HEK293 (cell line): ENCODE measurements at regions not wholly inside any gene's neighbourhood (a gene's known extent, or its start where the extent isn't known, plus 50 kb on each side); places are given as distances from the start of the nearest gene placed in this dataset.

ENCODE experiments used
- CTCF ChIA-PET: fragments of 350-600 bp; formaldehyde crosslinking; extraction: SDS; loops from one replicate; lab custom pipeline; 2021; ENCODE audit warnings: antibody characterized with exemption; lab: Yijun Ruan, JAX
- POLR2A ChIA-PET: fragments of 300-600 bp; formaldehyde crosslinking; extraction: SDS; loops from one replicate; lab custom pipeline; 2020; ENCODE audit warnings: antibody characterized with exemption, inconsistent platforms; lab: Yijun Ruan, JAX
- H3K27ac ChIP-seq: fragments of 200-500 bp; sonication (Bioruptor generic); 2 replicates; pipeline ENCODE4 v1.5.1; 2014; ENCODE audit warnings: low read depth, low read length, control low read depth, inconsistent platforms; ENCODE audit errors: extremely low read depth
- H3K36me3 ChIP-seq, 2 experiments: fragments of 200-500 bp in 1 of 2; sonication (Bioruptor generic) in 1 of 2; 1 replicate in 1 of 2; 2 replicates in 1 of 2; pipeline ENCODE4 v1.5.1; 2014 to 2017; ENCODE audit warnings: inconsistent platforms in 2 of 2, low read length in 2 of 2; ENCODE audit not compliant: control insufficient read depth in 2 of 2, insufficient read depth in 1 of 2
- H3K4me1 ChIP-seq: fragments of 200-500 bp; sonication (Bioruptor generic); 2 replicates; pipeline ENCODE4 v1.5.1; 2014; ENCODE audit warnings: mild to moderate bottlenecking, low read length, inconsistent platforms; ENCODE audit not compliant: control insufficient read depth, insufficient read depth
- H3K4me3 ChIP-seq: 2 replicates; pipeline ENCODE4 v1.5.1; 2011; ENCODE audit warnings: low read depth, mild to moderate bottlenecking, control low read depth, low read length, moderate library complexity
- H3K9me3 ChIP-seq: fragments of 200-500 bp; sonication (Bioruptor generic); 2 replicates; pipeline ENCODE4 v1.5.1; 2014; ENCODE audit warnings: low read depth, low read length, inconsistent platforms; ENCODE audit not compliant: control insufficient read depth, insufficient read depth
- GLI4 ChIP-seq: fragments of 450-650 bp; formaldehyde crosslinking; IDR thresholded peaks from 2 replicates; pipeline ENCODE4 v1.5.1; 2016; ENCODE audit warnings: missing biosample characterization, missing genetic modification characterization
- MEIS1 ChIP-seq: sonication (generic); formaldehyde crosslinking; IDR thresholded peaks from 2 replicates; pipeline ENCODE4 v1.8.1; 2022; ENCODE audit warnings: missing genetic modification reagents, mild to moderate bottlenecking, borderline replicate concordance
- PATZ1 ChIP-seq: fragments of 450-650 bp; formaldehyde crosslinking; IDR thresholded peaks from 2 replicates; pipeline ENCODE4 v1.5.1; 2016; ENCODE audit warnings: missing biosample characterization, missing genetic modification characterization
- PRDM1 ChIP-seq: fragments of 450-650 bp; formaldehyde crosslinking; IDR thresholded peaks from 2 replicates; pipeline ENCODE4; 2016; ENCODE audit warnings: missing biosample characterization, missing genetic modification characterization
- SP3 ChIP-seq: fragments of 450-650 bp; formaldehyde crosslinking; IDR thresholded peaks from 2 replicates; pipeline ENCODE4 v1.5.1; 2016; ENCODE audit warnings: missing biosample characterization, missing genetic modification characterization
- TRIM28 ChIP-seq: IDR thresholded peaks from 2 replicates; pipeline ENCODE4 v1.6.1; 2011; ENCODE audit warnings: low read length, control low read depth, borderline replicate concordance
- ZBTB7A ChIP-seq: fragments of 450-650 bp; formaldehyde crosslinking; IDR thresholded peaks from 2 replicates; pipeline ENCODE4 v1.5.1; 2016; ENCODE audit warnings: low read depth, missing biosample characterization, missing genetic modification characterization
- ZNF155 ChIP-seq: fragments of 450-650 bp; formaldehyde crosslinking; IDR thresholded peaks from 2 replicates; pipeline ENCODE4 v1.5.1; 2016; ENCODE audit warnings: missing biosample characterization, missing genetic modification characterization
- ZNF16 ChIP-seq: fragments of 450-650 bp; formaldehyde crosslinking; IDR thresholded peaks from 2 replicates; pipeline ENCODE4 v1.5.1; 2016; ENCODE audit warnings: low read depth, missing biosample characterization, missing genetic modification characterization
- ZNF280C ChIP-seq: fragments of 450-650 bp; formaldehyde crosslinking; IDR thresholded peaks from 2 replicates; pipeline ENCODE4 v1.5.1; 2016; ENCODE audit warnings: missing biosample characterization, missing genetic modification characterization
- ZNF362 ChIP-seq: fragments of 450-650 bp; formaldehyde crosslinking; IDR thresholded peaks from 2 replicates; pipeline ENCODE4 v1.5.1; 2016; ENCODE audit warnings: missing biosample characterization, missing genetic modification characterization
- ZNF449 ChIP-seq: fragments of 450-650 bp; formaldehyde crosslinking; IDR thresholded peaks from 2 replicates; pipeline ENCODE4 v1.5.1; 2017; ENCODE audit warnings: missing biosample characterization, mild to moderate bottlenecking, missing genetic modification characterization, moderate library complexity
- ZNF610 ChIP-seq: fragments of 450-650 bp; formaldehyde crosslinking; IDR thresholded peaks from 2 replicates; pipeline ENCODE4 v1.5.1; 2016; ENCODE audit warnings: missing biosample characterization, missing genetic modification characterization, borderline replicate concordance
- ZNF777 ChIP-seq: fragments of 450-650 bp; formaldehyde crosslinking; IDR thresholded peaks from 2 replicates; pipeline ENCODE4 v1.5.1; 2017; ENCODE audit warnings: missing biosample characterization, missing genetic modification characterization, borderline replicate concordance
- ZNF837 ChIP-seq: fragments of 450-650 bp; formaldehyde crosslinking; IDR thresholded peaks from 2 replicates; pipeline ENCODE4 v1.5.1; 2016; ENCODE audit warnings: missing biosample characterization, missing genetic modification characterization
- ZSCAN16 ChIP-seq: fragments of 450-650 bp; formaldehyde crosslinking; IDR thresholded peaks from 2 replicates; pipeline ENCODE4 v1.5.1; 2016; ENCODE audit warnings: missing biosample characterization, missing genetic modification characterization

GRCh38 chr13:37984357-37984756 is 114.8 kb upstream of the TRPC4 start (continued):
- TF ChIP-seq ZNF155 (tag by site-specific recombination): no peak
- TF ChIP-seq ZNF449 (tag by site-specific recombination): no peak
- no peak for TF ChIP-seq ZNF777
- no peak for TF ChIP-seq PATZ1 (tag by site-specific recombination)
- no peak for TF ChIP-seq ZNF280C (tag by site-specific recombination)
- no peak for TF ChIP-seq GLI4 (tag by site-specific recombination)
- TF ChIP-seq ZSCAN16 (tag by site-specific recombination): no peak
- TF ChIP-seq ZBTB7A (tag by site-specific recombination): no peak
- TF ChIP-seq ZNF16 (tag by site-specific recombination): no peak

GRCh38 chr13:37981932-37982331 is 112.4 kb upstream of the TRPC4 start:
- ChIA-PET POLR2A (no interaction called here), CTCF (interaction anchor here (0.6 kb wide), 1 partner anchor 492 kb away, joined by 3 read pairs; no protein-coding TSS in a partner anchor)
- TF ChIP-seq MEIS1 (CRISPR knock-in tag) (no peak), SP3 (tag by site-specific recombination) (no peak), ZNF837 (no peak), TRIM28 (no peak)
- Histone ChIP-seq H3K9me3 (no peaks in the 10 kb centered on the region), H3K27ac (no peak overlapping the region), H3K36me3 (no peaks in the 10 kb centered on the region), H3K4me1 (no peaks in the 10 kb centered on the region), H3K4me3 (no peak overlapping the region)

GRCh38 chr13:37978680-37979079 is 109.1 kb upstream of the TRPC4 start:
- no peaks in the 10 kb centered on the region for H3K9me3 ChIP-seq
- ChIA-PET CTCF (interaction anchor here (0.6 kb wide), 1 partner anchor 330 kb away, joined by 5 read pairs; no protein-coding TSS in a partner anchor), POLR2A (no interaction called here)
- H3K4me1 ChIP-seq: no peaks in the 10 kb centered on the region
- no peak overlapping the region for H3K4me3 ChIP-seq
- no peaks in the 10 kb centered on the region for H3K36me3 ChIP-seq
- TF ChIP-seq PRDM1 (tag by site-specific recombination): peak; percentile 99
- no peak for TF ChIP-seq ZNF610
- TF ChIP-seq, all 188 proteins: peak for 1
- H3K27ac ChIP-seq: no peak overlapping the region

- H3K4me1 ChIP-seq: no peaks in the 10 kb centered on the region
- TF ChIP-seq ZNF362: no peak
- TF ChIP-seq, all 188 proteins: peak for 0
- no peaks in the 10 kb centered on the region for H3K9me3 ChIP-seq
- CTCF ChIA-PET: no interaction called here
- H3K4me3 ChIP-seq: no peak overlapping the region
- H3K36me3 ChIP-seq: no peaks in the 10 kb centered on the region
- POLR2A ChIA-PET: no interaction called here
- H3K27ac ChIP-seq: no peak overlapping the region
These were observed 99.0 kb upstream of the TRPC4 start for GRCh38 chr13:37968555-37968954.
